GM12878 (cell line): ENCODE measurements at regions not wholly inside any gene's neighbourhood (a gene's known extent, or its start where the extent isn't known, plus 50 kb on each side); places are given as distances from the start of the nearest gene placed in this dataset.

ENCODE experiments used
- ATAC-seq: fragments of 200-7000 bp; cut with Tn5 transposase; 3 replicates; pipeline ENCODE4 v1.9.1; 2020; ENCODE audit warnings: mild to moderate bottlenecking, moderate library complexity
- BruUV-seq: library from RNA; stranded (reverse); fragments of 400-500 nt; replicated peaks from 2 replicates; lab custom pipeline; 2021; lab: Mats Ljungman, UMichigan
- CTCF ChIA-PET: fragments of 300-600 bp; sonication (Branson Sonifier 250); formaldehyde crosslinking; extraction: SDS; loops from one replicate; lab custom pipeline; 2021; ENCODE audit warnings: inconsistent platforms; lab: Yijun Ruan, JAX
- POLR2A ChIA-PET: fragments of 350-600 bp; formaldehyde crosslinking; extraction: SDS; loops from one replicate; lab custom pipeline; 2021; ENCODE audit warnings: inconsistent platforms; lab: Charles Lee
- RAD21 ChIA-PET: fragments of 300-600 bp; sonication (Branson Sonifier 250); formaldehyde crosslinking; loops from one replicate; lab custom pipeline; 2023; ENCODE audit warnings: antibody characterized with exemption; ENCODE audit not compliant: unreplicated experiment; lab: Charles Lee
- SMC1A ChIA-PET: fragments of 300-600 bp; sonication (Branson Sonifier 250); formaldehyde crosslinking; loops from one replicate; lab custom pipeline; 2023; ENCODE audit not compliant: unreplicated experiment, uncharacterized antibody; lab: Charles Lee
- DNase-seq: peaks from one replicate; pipeline ENCODE4 v3.0.0-alpha.2; 2011; ENCODE audit warnings: low read depth, low spot score
- FAIRE-seq: peaks from 3 replicates; lab custom pipeline; 2011; peaks lifted over from hg19 to GRCh38; lab: Jason Lieb, UNC
- H2AFZ ChIP-seq: 2 replicates; pipeline ENCODE4 v1.6.0; 2011; ENCODE audit warnings: low read depth, low read length, control low read depth; ENCODE audit not compliant: control insufficient read depth
- H3K27ac ChIP-seq: 2 replicates; pipeline ENCODE4 v1.5.1; 2011; ENCODE audit warnings: control low read depth; ENCODE audit not compliant: control insufficient read depth, insufficient read depth
- H3K27me3 ChIP-seq, 2 experiments: replicated peaks in 1 of 2; 2 replicates each; pipeline versions ENCODE4 v1.6.0 to v1.6.1; 2011; ENCODE audit warnings: low read length in 1 of 2; ENCODE audit not compliant: control insufficient read depth in 2 of 2, insufficient read depth in 2 of 2
- H3K36me3 ChIP-seq, 2 experiments: 2 replicates each; pipeline ENCODE4 v1.5.1; 2011; ENCODE audit warnings: low read length in 1 of 2; ENCODE audit not compliant: control insufficient read depth in 2 of 2, insufficient read depth in 2 of 2
- H3K4me1 ChIP-seq: 2 replicates; pipeline ENCODE4 v1.6.1; 2011; ENCODE audit warnings: mild to moderate bottlenecking, low read length, moderate library complexity, mixed read lengths; ENCODE audit not compliant: control insufficient read depth, insufficient read depth
- H3K4me2 ChIP-seq: 2 replicates; pipeline ENCODE4 v1.6.0; 2011; ENCODE audit warnings: control low read depth; ENCODE audit not compliant: control insufficient read depth, insufficient read depth
- H3K4me3 ChIP-seq: fragments of 200-600 bp; sonication (generic); 2 replicates; pipeline ENCODE4 v1.5.1; 2016
- H3K79me2 ChIP-seq: 2 replicates; pipeline ENCODE4 v1.6.0; 2011; ENCODE audit warnings: low read length; ENCODE audit not compliant: control insufficient read depth, insufficient read depth
- H3K9ac ChIP-seq: 2 replicates; pipeline ENCODE4 v1.8.0; 2011; ENCODE audit warnings: low read length, control low read depth, mixed read lengths; ENCODE audit not compliant: control insufficient read depth, insufficient read depth
- H3K9me3 ChIP-seq: replicated peaks from 3 replicates; pipeline ENCODE4 v1.5.1; 2011; ENCODE audit warnings: mild to moderate bottlenecking, low read length; ENCODE audit not compliant: control insufficient read depth, insufficient read depth
- H4K20me1 ChIP-seq: 2 replicates; pipeline ENCODE4 v1.6.0; 2011; ENCODE audit not compliant: control insufficient read depth, insufficient read depth
- BMI1 ChIP-seq: fragments of 450-650 bp; IDR thresholded peaks from 2 replicates; pipeline ENCODE4 v1.6.1; 2016; ENCODE audit warnings: mild to moderate bottlenecking, moderate library complexity, borderline replicate concordance
- CHD1 ChIP-seq: IDR thresholded peaks from 2 replicates; pipeline ENCODE4 v1.6.1; 2012; ENCODE audit warnings: low read depth, low read length, improper control_type of control experiment
- CTCF ChIP-seq, 3 experiments: IDR thresholded peaks in 2 of 3; conservative IDR thresholded peaks in 1 of 3; 2 replicates each; pipeline ENCODE4 v1.5.1; 2011; ENCODE audit warnings: low read depth in 3 of 3, low read length in 3 of 3, mild to moderate bottlenecking in 3 of 3, control low read depth in 2 of 3, moderate library complexity in 2 of 3, inconsistent platforms in 1 of 3, mixed read lengths in 1 of 3; ENCODE audit not compliant: control insufficient read depth in 2 of 3, insufficient read depth in 1 of 3; ENCODE audit errors: extremely low read depth in 1 of 3
- EGR1 ChIP-seq, 2 experiments: IDR thresholded peaks; 1 replicate in 1 of 2; 2 replicates in 1 of 2; pipeline ENCODE4 v1.6.1; 2011 to 2012; ENCODE audit warnings: low read depth in 2 of 2, low read length in 2 of 2, borderline replicate concordance in 1 of 2, mild to moderate bottlenecking in 1 of 2, moderate library complexity in 1 of 2
- SMC3 ChIP-seq: IDR thresholded peaks from 2 replicates; pipeline ENCODE4 v1.6.1; 2011; ENCODE audit warnings: low read length, improper control_type of control experiment, borderline replicate concordance
- ZBTB11 ChIP-seq: fragments of 450-650 bp; formaldehyde crosslinking; IDR thresholded peaks from 2 replicates; pipeline ENCODE4 v1.5.0; 2022; ENCODE audit warnings: mild to moderate bottlenecking, missing genetic modification characterization
- ZBTB33 ChIP-seq: fragments of 450-650 bp; IDR thresholded peaks from 2 replicates; pipeline ENCODE4 v1.6.1; 2017; ENCODE audit warnings: mild to moderate bottlenecking
- WGBS: methylation state at CpG from one replicate; pipeline ENCODE4 v1.1.6; 2016; ENCODE audit warnings: low lambda C conversion rate; ENCODE audit not compliant: insufficient replicate concordance, insufficient coverage; ENCODE audit errors: missing lambda C conversion rate; 5-methylcytosine and 5-hydroxymethylcytosine counted together
- in situ Hi-C: fragments of 300-500 bp; cut with MboI; formaldehyde crosslinking; loops from 9 replicates; pipeline ENCODE4 v1.14.3; 2018; ENCODE audit warnings: mixed read lengths
- intact Hi-C: fragments of 100-400 bp; cut with micrococcal nuclease; formaldehyde crosslinking; loops from one replicate; pipeline ENCODE4 v1.14.2; 2022; ENCODE audit not compliant: unreplicated experiment

- TF ChIP-seq CTCF (IDR thresholded peaks at IDR 0.05 in 2 of 3, conservative IDR thresholded peaks at IDR 0.05 in 1 of 3; ENCODE audit: control insufficient read depth in 2 of 3, extremely low read depth in 1 of 3, insufficient read depth in 1 of 3, low read depth in 3 of 3, low read length in 3 of 3) = no peak
- no peak for TF ChIP-seq EGR1 (IDR thresholded peaks at IDR 0.05; ENCODE audit: borderline replicate concordance in 1 of 2, low read depth in 2 of 2, low read length in 2 of 2)
- TF ChIP-seq BMI1 = no peak
- TF ChIP-seq, all 136 proteins: peak for 0
Observed at GRCh38 chr2:65498396-65498795, 66.0 kb upstream of the SPRED2 start (continued).

- intact Hi-C loops (no loop called here), in situ Hi-C loops (no loop called here)
- Histone ChIP-seq H4K20me1 (no peaks in the 10 kb centered on the region), H3K9ac (no peak overlapping the region), H3K27me3 (no peaks in the 10 kb centered on the region; a peak in 1 of 4 replicates), H3K9me3 (no peaks in the 10 kb centered on the region), H3K4me3 (no peak overlapping the region), H3K4me2 (no peak overlapping the region), H3K4me1 (no peaks in the 10 kb centered on the region; the same call in 1 of the 2 replicates), H3K79me2 (no peaks in the 10 kb centered on the region), H3K27ac (no peak overlapping the region), H2AFZ (no peak overlapping the region), H3K36me3 (no peaks in the 10 kb centered on the region)
- WGBS = 46% methylated on average over 4 of the region's 4 CpGs
- POLR2A ChIA-PET = no interaction called here
- BruUV-seq = no TSS peak
- SMC1A ChIA-PET = no interaction called here
- CTCF ChIA-PET = no interaction called here
- DNase-seq (no peak), FAIRE-seq (no peak), ATAC-seq (no peak)
- RAD21 ChIA-PET = no interaction called here
- TF ChIP-seq CTCF (IDR thresholded peaks at IDR 0.05 in 2 of 3, conservative IDR thresholded peaks at IDR 0.05 in 1 of 3; ENCODE audit: control insufficient read depth in 2 of 3, extremely low read depth in 1 of 3, insufficient read depth in 1 of 3, low read depth in 3 of 3, low read length in 3 of 3) (no peak), CHD1 (no peak), SMC3 (no peak), ZBTB33 (no peak), ZBTB11 (CRISPR knock-in tag) (no peak)
Observed at GRCh38 chr2:65495251-65495877, 63.0 kb upstream of the SPRED2 start.
